G401 (cell line): ENCODE measurements at regions not wholly inside any gene's neighbourhood (a gene's known extent, or its start where the extent isn't known, plus 50 kb on each side); places are given as distances from the start of the nearest gene placed in this dataset.
"Not testable (repeated sequence)": the region's sequence is repeated elsewhere in the genome, so short reads cannot be mapped to it uniquely, and the experiment has no call there.

Experiments
- DNase-seq: peaks from one replicate; pipeline ENCODE4 v3.0.0-alpha.2; 2015; ENCODE audit warnings: low spot score
- in situ Hi-C: cut with HindIII; loops from 2 replicates; pipeline ENCODE4 v1.10.0; 2016; ENCODE audit warnings: low sequenced_read_pairs, mixed read lengths

DNA sequence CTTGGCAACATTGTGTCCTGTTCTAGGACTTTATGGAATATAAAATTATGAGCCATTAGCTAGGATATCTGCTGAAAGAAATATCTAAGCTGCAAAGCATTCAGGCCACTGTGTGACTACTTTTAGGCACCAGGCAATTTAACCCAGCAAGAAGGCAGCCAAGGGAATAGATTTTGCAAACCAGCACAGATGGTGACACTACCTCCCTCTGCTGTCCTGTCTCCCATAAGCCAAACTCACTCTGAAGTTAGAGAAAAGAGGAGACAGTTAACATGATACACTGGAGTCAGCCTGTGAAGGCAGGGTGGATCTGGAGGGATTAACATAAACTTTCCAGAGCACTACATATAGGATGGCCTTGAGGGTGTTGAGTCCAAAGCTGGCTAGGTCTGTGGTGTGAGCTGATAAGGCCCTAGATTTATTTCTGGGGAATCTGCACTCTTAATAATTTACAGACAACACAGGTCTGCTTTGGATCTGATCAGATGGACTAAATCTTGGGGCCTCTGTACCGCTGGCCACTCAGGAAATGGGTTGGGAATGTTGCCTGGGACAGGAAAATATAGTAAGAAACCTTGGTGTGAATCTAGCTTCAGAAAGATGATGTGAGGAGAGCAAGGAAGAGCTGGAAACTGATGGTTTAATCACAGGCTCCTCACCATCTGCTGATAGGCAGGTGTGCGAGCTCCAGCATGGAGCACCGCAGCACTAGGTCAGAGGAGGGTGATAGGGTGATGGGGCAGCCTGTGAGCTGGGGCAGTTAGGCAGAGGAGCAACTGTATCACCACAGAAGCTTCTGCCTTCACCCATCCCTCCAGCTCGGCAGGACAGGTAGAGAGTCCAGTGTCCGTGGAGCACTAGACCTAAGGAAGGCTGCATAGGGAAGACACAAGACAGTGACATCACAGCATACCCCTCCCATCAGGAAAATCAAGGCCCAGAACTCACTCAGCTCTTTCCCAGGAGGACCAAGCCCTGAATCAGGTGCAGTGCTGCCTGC lies 229.9 kb upstream of the PRSS1 start:
- peak; percentile 21 for DNase-seq
- in situ Hi-C loops, result no loop called here

DNA sequence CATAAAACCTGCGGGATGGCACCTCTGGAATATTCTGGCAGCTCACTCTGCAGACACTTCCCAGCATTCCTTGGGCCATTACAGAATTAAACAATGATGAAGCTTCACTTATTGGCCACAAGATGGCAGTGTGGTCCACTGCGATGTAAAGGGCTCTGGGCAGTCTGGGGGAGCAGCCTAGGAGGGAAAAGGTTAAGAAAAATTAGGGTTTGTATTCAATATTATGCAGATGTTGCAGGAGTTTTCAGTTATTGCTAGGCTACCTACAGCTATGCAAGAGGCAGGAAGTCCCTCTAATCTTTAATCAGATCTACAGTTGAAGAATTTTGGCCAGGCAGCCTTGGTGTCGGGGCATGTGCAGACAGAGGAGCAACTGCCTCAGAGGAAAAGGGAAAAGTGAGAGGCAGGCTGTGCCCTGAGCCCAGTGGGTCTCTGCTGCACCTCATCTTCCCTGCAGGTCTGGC lies 233.2 kb upstream of the PRSS1 start:
- in situ Hi-C loops, result no loop called here
- peak; percentile 65 for DNase-seq

DNA sequence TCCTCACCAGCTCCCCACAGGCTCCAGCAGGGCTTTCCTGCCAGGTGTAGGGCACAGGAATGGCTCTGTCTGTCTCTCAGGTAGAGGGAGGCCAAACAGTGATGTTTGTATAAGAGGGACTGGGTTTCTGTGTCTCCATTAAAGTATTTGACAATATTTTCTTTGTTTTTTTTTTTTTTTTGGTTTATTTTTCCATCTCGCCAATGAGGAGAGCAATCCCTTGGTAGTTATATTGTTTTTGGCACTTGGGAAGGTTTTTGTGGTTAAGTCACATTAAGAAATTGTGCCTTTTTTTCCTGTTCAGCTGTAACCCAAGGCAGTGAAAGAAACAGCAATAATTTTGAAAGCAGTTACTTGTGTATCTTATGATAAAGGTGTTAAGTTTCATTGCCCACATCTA lies 234.6 kb upstream of the PRSS1 start:
- in situ Hi-C loops, DNase-seq: not testable (repeated sequence)

DNA sequence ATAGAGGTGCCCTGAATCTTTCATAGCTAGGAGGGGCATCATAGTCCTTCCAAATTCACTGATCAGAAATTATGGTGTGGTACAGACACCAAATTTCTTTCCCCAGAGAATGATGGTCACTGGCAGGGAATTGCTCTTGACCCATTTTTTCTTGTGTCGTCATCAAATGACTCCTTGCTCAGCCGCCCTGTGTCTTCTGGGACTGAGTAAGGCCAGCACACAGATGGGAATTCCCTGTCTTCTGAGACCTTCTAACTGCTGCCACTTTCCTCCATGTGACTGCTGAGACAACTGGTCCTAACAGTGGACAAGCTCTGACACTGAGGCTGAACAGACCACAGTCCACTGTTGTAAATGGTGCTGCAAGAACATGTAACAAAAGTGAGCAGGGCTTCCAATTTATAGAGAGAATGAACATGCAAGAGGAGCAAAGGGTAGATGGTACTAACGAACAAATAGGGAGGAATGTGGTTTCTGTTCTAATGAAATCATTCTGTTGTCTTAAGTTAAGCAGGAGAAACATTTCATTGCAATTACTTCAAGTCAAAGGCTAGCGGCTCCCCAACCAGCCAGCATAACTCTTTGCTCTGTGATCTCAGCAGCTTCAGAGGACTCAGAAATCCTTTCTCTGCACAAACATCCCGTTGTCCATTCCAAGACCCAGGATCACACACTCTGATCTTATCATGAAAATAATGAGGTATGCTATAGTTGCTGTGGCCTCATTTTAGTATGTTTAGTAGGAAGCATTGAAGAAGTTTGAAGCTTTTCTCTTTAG lies 235.9 kb upstream of the PRSS1 start:
- no peak for DNase-seq
- in situ Hi-C loops, result no loop called here

DNA sequence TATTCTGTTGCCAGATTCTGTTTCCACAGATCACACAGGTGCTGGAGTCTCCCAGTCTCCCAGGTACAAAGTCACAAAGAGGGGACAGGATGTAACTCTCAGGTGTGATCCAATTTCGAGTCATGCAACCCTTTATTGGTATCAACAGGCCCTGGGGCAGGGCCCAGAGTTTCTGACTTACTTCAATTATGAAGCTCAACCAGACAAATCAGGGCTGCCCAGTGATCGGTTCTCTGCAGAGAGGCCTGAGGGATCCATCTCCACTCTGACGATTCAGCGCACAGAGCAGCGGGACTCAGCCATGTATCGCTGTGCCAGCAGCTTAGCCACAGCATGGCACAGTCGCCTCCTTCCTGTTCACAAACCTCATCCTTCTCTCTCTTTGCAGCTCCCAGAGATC lies 237.5 kb upstream of the PRSS1 start:
- no peak for DNase-seq
- in situ Hi-C loops, result no loop called here

DNA sequence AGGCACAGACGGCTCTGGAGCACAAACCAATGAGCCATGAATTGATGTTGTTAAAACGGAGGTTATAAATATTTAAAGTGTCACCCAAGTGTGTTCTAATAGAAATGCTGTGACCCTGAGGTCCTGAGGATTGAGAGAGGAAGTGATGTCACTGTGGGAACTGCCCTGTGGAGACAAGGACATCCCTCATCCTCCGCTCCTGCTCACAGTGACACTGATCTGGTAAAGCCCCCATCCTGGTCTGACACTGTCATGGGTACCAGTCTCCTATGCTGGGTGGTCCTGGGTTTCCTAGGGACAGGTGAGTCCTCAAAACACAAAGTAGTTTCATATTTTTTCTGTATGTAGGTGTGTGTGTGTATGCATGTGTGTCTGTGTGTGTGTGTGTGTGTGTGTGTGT lies 237.9 kb upstream of the PRSS1 start:
- no peak for DNase-seq
- in situ Hi-C loops, result no loop called here

DNA sequence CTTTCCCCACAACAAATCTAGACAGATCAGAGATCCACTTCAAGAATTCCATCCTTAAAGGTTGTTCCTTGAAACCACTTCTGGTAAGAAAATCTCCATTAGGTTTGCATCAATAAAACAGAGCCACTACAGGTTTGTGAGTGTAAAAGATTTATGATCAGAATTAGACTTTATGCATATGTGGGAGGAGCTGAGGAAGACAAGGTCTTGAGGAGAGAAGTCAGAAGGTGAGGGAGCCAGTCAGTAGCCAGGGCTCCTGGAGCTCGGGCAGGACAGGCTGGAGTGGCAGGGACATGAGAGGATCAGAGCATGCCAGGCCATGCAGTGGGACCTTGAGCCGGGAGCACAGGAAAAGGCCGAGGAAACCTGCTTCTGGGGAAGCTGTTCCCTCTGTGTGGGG lies 240.0 kb upstream of the PRSS1 start:
- in situ Hi-C loops, DNase-seq: not testable (repeated sequence)

DNA sequence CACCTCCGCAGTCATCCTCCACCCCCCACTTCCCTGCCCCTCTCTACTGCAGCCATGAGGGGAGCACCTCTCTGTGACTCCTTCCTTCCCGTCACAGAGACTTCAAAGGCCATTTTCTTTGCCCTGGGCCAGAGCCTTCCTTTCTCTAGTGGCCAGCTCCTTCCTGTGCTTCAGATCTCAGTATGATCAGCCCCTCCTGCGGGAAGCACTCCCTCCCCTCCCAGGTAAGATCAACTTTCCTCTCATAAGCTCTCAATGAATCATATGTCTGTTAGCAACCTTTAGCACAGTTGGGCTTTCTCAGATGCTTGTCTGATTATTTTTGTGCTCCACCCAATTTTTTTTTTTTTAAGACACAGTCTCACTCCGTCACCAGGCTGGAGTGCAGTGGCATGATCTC lies 241.0 kb upstream of the PRSS1 start:
- in situ Hi-C loops, result no loop called here
- no peak for DNase-seq

DNA sequence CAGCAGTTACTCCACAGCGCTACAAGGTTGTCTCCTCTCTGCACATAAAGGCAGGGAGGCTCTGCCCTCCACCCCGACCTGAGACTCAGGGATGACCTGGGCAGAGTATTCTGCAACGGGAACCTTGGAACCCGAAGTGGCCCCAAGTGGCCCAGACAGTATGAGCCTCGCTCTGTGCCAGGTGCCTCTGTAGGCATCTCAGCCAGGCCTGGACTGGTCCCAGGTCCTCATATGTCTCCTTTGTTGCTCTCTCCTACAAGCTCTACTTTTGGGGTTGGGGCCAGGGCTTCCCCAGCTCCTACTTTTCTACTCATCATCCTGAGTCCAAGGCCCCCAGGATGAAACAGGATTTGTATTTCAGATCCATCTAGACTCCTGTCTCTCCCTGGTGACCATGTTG lies 241.5 kb upstream of the PRSS1 start:
- no peak for DNase-seq

DNA sequence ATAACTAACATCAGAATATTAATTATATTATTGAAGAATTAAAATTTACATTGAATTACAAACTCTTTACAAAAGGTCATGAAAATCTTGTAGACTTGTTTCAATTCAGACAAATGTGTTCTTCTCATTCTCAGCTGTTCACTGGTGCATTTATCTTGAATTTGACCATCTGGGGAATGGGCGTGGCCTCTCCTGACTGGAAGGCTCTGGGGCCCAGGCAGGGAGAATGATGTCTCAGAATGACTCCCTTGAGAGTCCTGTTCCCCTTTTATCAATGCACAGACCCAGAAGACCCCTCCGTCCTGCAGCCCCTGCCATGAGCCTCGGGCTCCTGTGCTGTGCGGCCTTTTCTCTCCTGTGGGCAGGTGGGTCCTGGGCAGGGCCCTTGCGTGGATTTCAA lies 242.2 kb upstream of the PRSS1 start:
- DNase-seq, in situ Hi-C loops: not testable (repeated sequence)

More for the DNA sequence above, 241.5 kb upstream of the PRSS1 start:
- in situ Hi-C loops, result no loop called here

DNA sequence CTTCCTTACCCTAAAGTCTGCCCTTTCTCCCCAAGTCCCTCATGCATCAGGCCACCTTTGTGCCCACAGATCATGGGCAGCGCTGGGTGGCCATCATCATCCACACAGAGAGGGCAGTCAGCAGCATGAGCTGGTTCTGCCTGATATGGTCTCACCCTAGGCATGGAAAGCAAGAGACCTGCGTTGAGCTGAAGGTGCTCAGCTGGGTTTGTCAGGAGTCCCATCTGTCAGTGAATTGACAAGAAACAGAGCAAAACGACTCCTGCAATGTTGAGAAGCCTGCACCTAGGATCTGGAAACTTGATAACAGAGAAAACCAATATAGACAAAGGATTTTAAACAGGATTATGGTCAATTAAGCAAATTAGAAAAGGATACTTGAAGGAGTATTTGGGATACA lies 242.7 kb upstream of the PRSS1 start:
- in situ Hi-C loops, result no loop called here
- no peak for DNase-seq

DNA sequence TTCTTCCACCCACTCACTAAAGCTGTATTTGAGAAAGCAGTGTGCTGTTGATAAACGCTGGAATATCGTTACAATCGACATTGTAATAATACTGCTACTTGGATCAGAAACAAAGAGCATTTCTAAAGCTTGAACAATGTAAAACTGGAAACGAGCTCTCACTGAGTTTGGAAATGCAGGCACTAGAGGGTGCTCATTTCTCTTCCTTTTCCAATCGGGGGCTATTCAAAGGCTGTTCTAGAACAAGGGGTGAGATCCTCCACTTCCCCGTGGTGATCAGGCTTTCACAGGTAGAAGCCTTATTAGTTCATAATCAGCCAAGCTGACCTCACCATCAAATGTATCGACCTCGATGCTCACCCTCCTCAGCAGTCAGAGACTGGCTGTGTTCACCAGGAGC lies 245.3 kb upstream of the PRSS1 start:
- DNase-seq, in situ Hi-C loops: not testable (repeated sequence)

DNA sequence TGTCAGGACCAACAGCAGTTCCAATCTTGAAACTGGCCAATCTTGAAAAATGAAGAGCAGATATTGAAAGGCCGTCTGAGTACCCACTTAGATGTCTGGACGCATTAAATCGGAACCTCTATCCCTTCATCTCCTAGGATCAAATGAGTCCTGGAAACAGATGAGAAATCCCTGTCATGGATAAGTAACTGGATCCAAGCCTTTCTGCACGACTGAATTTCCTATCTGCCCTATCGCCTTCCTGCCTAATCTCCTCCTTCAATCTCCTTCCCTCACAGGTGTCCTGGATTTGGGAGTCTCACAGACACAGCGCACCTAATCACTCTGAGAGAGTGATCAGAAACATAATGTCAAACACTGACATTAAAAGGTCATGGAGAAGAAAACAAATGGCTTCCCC lies 245.2 kb upstream of the PRSS58 start:
- DNase-seq, result no peak
- in situ Hi-C loops, result no loop called here

DNA sequence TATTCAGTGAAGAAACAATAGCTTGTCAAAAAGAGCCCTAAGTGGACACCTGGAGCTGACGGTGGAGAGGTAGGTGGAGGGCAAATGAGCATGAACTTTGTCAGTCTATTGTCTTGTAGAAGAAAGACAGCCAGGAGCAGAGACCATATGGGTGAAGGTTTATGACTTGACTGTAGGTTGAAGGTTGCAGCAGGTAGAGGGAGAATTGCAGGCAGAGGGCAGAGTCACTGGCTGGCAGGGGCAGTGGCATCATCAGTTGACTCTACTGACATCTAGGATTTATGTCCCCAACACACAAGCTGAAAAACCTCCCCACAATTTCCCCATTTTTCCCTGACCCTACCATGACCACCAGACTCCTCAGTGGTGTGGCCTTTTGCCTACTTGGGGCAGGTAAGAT lies 243.6 kb upstream of the PRSS58 start:
- in situ Hi-C loops, result no loop called here
- no peak for DNase-seq

DNA sequence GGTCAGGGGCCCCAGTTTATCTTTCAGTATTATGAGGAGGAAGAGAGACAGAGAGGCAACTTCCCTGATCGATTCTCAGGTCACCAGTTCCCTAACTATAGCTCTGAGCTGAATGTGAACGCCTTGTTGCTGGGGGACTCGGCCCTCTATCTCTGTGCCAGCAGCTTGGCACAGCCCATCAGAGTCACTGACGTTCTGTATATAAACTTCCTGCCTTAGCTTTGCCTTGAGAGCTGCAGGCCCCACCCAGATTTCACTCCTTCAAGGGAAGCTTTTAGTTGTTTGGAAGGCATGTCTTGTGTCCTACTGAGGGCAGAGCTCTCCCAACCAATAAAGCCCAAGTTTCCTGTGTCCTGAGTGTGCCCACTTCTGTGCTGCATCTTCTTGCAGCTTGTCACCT lies 242.5 kb upstream of the PRSS58 start:
- DNase-seq, result no peak
- in situ Hi-C loops, result no loop called here

DNA sequence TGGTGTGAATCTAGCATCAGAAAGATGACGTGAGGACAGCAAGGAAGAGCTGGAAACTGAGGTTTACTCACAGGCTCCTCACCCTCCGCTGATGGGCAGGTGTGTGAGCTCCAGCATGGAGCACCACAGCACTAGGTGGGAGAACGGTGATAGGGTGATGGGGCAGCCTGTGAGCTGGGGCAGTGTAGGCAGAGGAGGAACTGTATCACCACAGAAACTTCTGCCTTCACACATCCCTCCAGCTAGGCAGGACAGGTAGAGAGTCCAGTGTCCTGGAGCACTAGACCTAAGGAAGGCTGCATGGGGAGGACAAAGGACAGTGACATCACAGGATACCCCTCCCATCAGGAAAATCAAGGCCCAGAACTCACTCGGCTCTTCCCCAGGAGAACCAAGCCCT lies 241.8 kb upstream of the PRSS58 start:
- no peak for DNase-seq
- in situ Hi-C loops, result no loop called here

DNA sequence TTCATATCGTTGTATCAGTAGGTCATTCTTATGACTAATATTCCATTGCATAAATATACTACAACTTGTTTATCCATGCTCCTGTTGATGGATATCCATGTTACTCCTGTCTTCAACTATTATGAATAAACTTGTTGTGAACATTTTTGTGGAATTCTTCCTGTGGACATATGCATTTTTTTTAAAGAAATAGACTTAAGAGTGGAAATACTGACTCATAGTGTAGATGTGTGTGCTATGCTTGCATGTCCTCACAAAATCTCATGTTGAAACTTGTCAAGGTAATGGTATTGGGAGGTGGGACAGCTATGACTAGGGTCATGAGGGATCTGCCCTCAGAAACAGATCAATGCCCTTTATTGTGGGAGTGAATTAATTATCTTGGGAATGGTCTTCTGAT lies 240.5 kb upstream of the PRSS58 start:
- in situ Hi-C loops, result no loop called here
- DNase-seq, result no peak

DNA sequence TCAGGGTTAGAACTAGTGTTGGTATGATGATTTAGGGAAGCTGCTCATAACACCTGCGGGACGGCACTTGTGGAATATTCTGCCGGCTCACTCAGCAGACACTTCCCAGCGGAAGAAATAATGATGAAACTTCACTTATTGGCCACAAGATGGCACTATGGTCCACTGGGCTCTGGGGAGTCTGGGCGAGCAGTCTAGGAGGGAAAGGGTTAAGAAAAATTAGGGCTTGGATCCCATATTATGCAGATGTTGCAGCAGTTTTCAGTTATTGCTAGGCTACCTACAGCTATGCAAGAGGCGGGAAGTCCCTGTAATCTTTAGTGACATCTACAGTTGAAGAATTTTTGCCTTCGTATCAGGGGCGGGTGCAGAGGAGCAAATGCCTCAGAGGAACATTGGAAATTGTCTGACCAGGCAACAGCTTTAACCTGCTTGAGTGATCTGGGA lies 238.7 kb upstream of the PRSS58 start:
- in situ Hi-C loops, result no loop called here

DNA sequence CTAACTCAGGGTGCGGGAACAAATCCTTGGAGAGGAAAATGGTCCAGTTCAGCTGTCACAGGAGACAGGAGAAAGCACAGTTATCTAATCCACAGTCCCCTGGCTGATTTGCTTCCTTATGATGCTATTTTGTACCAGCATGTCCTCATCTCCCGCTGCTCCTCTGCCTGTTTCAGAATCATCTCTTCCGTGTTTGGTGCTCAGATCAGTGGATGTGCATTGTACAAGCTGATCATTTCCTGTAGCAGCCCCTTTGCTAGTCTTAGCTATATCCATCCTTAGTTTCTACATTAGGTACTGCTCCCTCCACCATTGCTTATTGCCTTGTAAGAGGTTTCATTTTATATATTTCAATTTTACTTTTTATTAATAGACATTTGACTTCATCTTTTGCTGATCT lies 238.0 kb upstream of the PRSS58 start:
- in situ Hi-C loops, DNase-seq: not testable (repeated sequence)

More for the DNA sequence above, 238.7 kb upstream of the PRSS58 start:
- peak; percentile 19 for DNase-seq

DNA sequence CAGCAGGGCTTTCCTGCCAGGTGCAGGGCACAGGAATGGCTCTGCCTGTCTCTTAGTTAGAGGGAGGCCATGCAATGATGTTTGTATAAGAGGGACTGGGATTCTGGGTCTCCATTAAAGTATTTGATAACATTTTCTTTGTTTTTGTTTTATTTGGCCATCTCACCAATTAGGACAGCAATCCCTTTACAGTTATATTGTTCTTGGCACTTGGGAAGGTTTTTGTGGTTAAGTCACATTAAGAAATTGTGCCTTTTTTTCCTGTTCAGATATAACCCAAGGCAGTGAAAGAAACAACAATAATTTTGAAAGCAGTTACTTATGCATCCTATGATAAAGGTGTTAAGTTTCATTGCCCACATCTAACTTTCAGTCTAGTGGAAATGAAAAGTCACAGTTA lies 237.4 kb upstream of the PRSS58 start:
- DNase-seq, in situ Hi-C loops: not testable (repeated sequence)
